PC-9 (cell line): ENCODE measurements at regions not wholly inside any gene's neighbourhood (a gene's known extent, or its start where the extent isn't known, plus 50 kb on each side); places are given as distances from the start of the nearest gene placed in this dataset.

Source experiments
- BruUV-seq: library from RNA; stranded (reverse); fragments of 400-500 nt; replicated peaks from 2 replicates; lab custom pipeline; 2021; lab: Mats Ljungman, UMichigan
- CTCF ChIA-PET: fragments of 300-600 bp; sonication (Branson Sonifier 250); formaldehyde crosslinking; loops from one replicate; lab custom pipeline; 2022; ENCODE audit warnings: antibody characterized with exemption; lab: Charles Lee
- POLR2A ChIA-PET: fragments of 300-600 bp; sonication (Branson Sonifier 250); formaldehyde crosslinking; loops from one replicate; lab custom pipeline; 2022; ENCODE audit warnings: antibody characterized with exemption; ENCODE audit not compliant: unreplicated experiment; lab: Charles Lee
- DNase-seq, 2 experiments: peaks; one replicate each; pipeline versions ENCODE4 v3.0.0 to v3.0.0-alpha.2; 2015 to 2022; ENCODE audit warnings: mixed read lengths in 1 of 2
- H2AFZ ChIP-seq: fragments of 200-600 bp; sonication (generic); 2 replicates; pipeline ENCODE4 v1.8.1; 2017; ENCODE audit warnings: antibody characterized with exemption
- H3F3A ChIP-seq: fragments of 200-600 bp; sonication (generic); 2 replicates; pipeline ENCODE4 v1.8.1; 2017; ENCODE audit warnings: antibody characterized with exemption, mild to moderate bottlenecking, low read depth; ENCODE audit not compliant: insufficient read depth
- H3K27ac ChIP-seq: fragments of 200-600 bp; sonication (generic); 2 replicates; pipeline ENCODE4 v1.6.1; 2016; ENCODE audit warnings: mixed run types
- H3K27me3 ChIP-seq: fragments of 200-600 bp; sonication (generic); 2 replicates; pipeline ENCODE4 v1.6.1; 2016; ENCODE audit warnings: low read depth, mixed run types; ENCODE audit not compliant: insufficient read depth
- H3K36me3 ChIP-seq: fragments of 200-600 bp; sonication (generic); 2 replicates; pipeline ENCODE4 v1.6.1; 2016; ENCODE audit warnings: low read depth, mixed run types
- H3K4me1 ChIP-seq: fragments of 200-600 bp; sonication (generic); replicated peaks from 2 replicates; pipeline ENCODE4 v1.6.1; 2016; ENCODE audit warnings: mixed run types; ENCODE audit not compliant: insufficient read depth
- H3K4me2 ChIP-seq: fragments of 200-600 bp; sonication (generic); 2 replicates; pipeline ENCODE4 v1.6.1; 2017; ENCODE audit warnings: mixed run types
- H3K4me3 ChIP-seq: fragments of 200-600 bp; sonication (generic); 2 replicates; pipeline ENCODE4 v1.6.1; 2016; ENCODE audit warnings: mixed run types
- H3K79me2 ChIP-seq: fragments of 200-600 bp; sonication (generic); 2 replicates; pipeline ENCODE4 v1.6.1; 2017; ENCODE audit warnings: low read depth, mixed run types
- H3K9me2 ChIP-seq: fragments of 200-600 bp; sonication (generic); 2 replicates; pipeline ENCODE4 v1.8.1; 2017; ENCODE audit warnings: mild to moderate bottlenecking; ENCODE audit not compliant: insufficient read depth
- H3K9me3 ChIP-seq: fragments of 200-600 bp; sonication (generic); 2 replicates; pipeline ENCODE4 v1.8.1; 2016; ENCODE audit warnings: low read depth; ENCODE audit not compliant: insufficient read depth
- H4K20me1 ChIP-seq: fragments of 200-600 bp; sonication (generic); 2 replicates; pipeline ENCODE4 v1.8.1; 2017; ENCODE audit not compliant: insufficient read depth
- CTCF ChIP-seq: fragments of 200-600 bp; sonication (generic); conservative IDR thresholded peaks from 2 replicates; pipeline ENCODE4 v1.6.1; 2017; ENCODE audit warnings: mixed run types, antibody characterized with exemption, mild to moderate bottlenecking, moderate library complexity
- EZH2 ChIP-seq: fragments of 200-600 bp; sonication (generic); IDR thresholded peaks from 2 replicates; pipeline ENCODE4 v1.8.0; 2017; ENCODE audit warnings: antibody characterized with exemption, low read depth
- intact Hi-C: fragments of 100-400 bp; cut with micrococcal nuclease; formaldehyde crosslinking; loops from one replicate; pipeline ENCODE4 v1.10.0; 2022; ENCODE audit not compliant: unreplicated experiment

- Histone ChIP-seq H3K9me3 (no peaks in the 10 kb centered on the region), H3K4me3 (no peak overlapping the region), H3K4me2 (no peak overlapping the region), H3K27ac (no peak overlapping the region), H4K20me1 (no peaks in the 10 kb centered on the region), H3K79me2 (no peaks in the 10 kb centered on the region), H2AFZ (no peak overlapping the region), H3K4me1 (no peaks in the 10 kb centered on the region), H3K27me3 (no peaks in the 10 kb centered on the region), H3K9me2 (no peaks in the 10 kb centered on the region), H3K36me3 (no peaks in the 10 kb centered on the region), H3F3A (no peaks in the 10 kb centered on the region)
- DNase-seq: no peak
- CTCF ChIA-PET: interaction anchor here (0.6 kb wide), 1 partner anchor 19 kb away, joined by 3 read pairs; no protein-coding TSS in a partner anchor
- TF ChIP-seq CTCF (no peak), EZH2 (no peak)
- BruUV-seq: no TSS peak
- intact Hi-C loops: no loop called here
- POLR2A ChIA-PET: no interaction called here
These were observed 105.3 kb upstream of the CDYL start for GRCh38 chr6:4670824-4671409.

GRCh38 chr6:4670290-4670689 is 105.9 kb upstream of the CDYL start:
- intact Hi-C loops: no loop called here
- Histone ChIP-seq H3K27ac (no peak overlapping the region), H3K9me2 (no peaks in the 10 kb centered on the region), H4K20me1 (no peaks in the 10 kb centered on the region), H3K4me2 (no peak overlapping the region), H3K4me1 (no peaks in the 10 kb centered on the region), H3K79me2 (no peaks in the 10 kb centered on the region), H3K9me3 (no peaks in the 10 kb centered on the region), H3F3A (no peaks in the 10 kb centered on the region), H2AFZ (no peak overlapping the region), H3K27me3 (no peaks in the 10 kb centered on the region), H3K4me3 (no peak overlapping the region), H3K36me3 (no peaks in the 10 kb centered on the region)
- POLR2A ChIA-PET: no interaction called here
- no peak for TF ChIP-seq CTCF
- no peak for TF ChIP-seq EZH2
- BruUV-seq: no TSS peak
- DNase-seq: no peak
- CTCF ChIA-PET: no interaction called here

- Histone ChIP-seq H3K36me3 (no peaks in the 10 kb centered on the region), H3F3A (no peaks in the 10 kb centered on the region), H2AFZ (no peak overlapping the region), H4K20me1 (no peaks in the 10 kb centered on the region), H3K27ac (no peak overlapping the region), H3K79me2 (no peaks in the 10 kb centered on the region), H3K4me3 (no peak overlapping the region), H3K9me3 (no peaks in the 10 kb centered on the region), H3K9me2 (no peaks in the 10 kb centered on the region), H3K4me2 (no peak overlapping the region), H3K4me1 (no peaks in the 10 kb centered on the region), H3K27me3 (no peaks in the 10 kb centered on the region)
- BruUV-seq: no TSS peak
- TF ChIP-seq CTCF: no peak
- TF ChIP-seq EZH2: no peak
- no peak for DNase-seq
- ChIA-PET CTCF (no interaction called here), POLR2A (no interaction called here)
- intact Hi-C loops: no loop called here
These were observed 107.7 kb upstream of the CDYL start for GRCh38 chr6:4668271-4669179.
